ENCODE measurements at regions not wholly inside any gene's neighbourhood (a gene's known extent, or its start where the extent isn't known, plus 50 kb on each side); places are given as distances from the start of the nearest gene placed in this dataset.

DNA sequence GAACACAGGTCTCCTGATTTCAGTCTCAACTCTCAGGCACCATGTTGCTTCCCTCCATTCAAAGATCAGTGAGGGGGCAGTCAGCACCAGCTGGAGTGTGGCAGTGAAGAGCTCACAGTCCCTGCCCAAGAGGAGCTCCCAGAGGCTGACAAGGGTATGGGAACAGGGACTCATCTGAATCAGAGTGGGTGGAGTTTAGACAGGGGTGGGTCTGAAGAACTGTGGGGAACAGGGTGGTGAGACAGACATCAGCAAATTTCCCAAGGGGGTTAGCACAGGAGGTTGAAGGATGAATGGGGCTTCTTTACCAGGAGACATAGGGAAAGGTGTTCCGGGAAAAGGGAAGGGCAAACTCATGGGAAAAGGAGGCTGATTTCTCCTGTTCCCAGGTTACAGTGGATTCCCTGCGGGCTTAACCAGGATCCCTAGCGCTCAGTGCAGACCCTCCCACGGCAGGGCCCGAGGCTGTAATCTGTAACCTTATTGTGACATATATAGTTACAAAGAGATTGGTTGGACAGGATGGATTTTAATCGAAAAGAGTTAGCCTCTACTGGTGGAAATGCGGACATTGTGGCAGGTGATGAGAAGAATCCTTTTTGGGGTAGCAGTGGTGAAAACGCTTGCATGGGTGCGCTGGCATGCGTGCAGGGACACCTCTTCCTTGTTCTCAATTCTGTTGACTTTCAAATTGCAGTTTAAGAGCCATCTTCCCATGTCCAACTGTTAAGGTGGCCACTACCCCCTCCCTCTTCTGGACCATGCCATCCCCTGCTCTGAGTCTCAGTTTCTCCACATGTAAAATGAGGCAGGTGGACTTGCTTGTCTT, 160.3 kb downstream of the SMAD6 start:
- TF ChIP-seq CEBPB (IDR thresholded peaks at IDR 0.05) (no peak), TAF1 (IDR thresholded peaks at IDR 0.05; ENCODE audit: low read depth) (no peak), RAD21 (IDR thresholded peaks at IDR 0.05; ENCODE audit: low read depth) (no peak), ZBTB7A (IDR thresholded peaks at IDR 0.05; ENCODE audit: low read depth) (no peak), EGR1 (IDR thresholded peaks at IDR 0.05) (no peak), EP300 (IDR thresholded peaks at IDR 0.05; ENCODE audit: borderline replicate concordance) (no peak), NFIC (IDR thresholded peaks at IDR 0.05) (no peak), YY1 (IDR thresholded peaks at IDR 0.05; ENCODE audit: low read depth) (no peak)
- TF ChIP-seq, protein P1, sequence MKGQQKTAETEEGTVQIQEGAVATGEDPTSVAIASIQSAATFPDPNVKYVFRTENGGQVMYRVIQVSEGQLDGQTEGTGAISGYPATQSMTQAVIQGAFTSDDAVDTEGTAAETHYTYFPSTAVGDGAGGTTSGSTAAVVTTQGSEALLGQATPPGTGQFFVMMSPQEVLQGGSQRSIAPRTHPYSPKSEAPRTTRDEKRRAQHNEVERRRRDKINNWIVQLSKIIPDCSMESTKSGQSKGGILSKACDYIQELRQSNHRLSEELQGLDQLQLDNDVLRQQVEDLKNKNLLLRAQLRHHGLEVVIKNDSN (IDR thresholded peaks at IDR 0.05) = no peak
- TF ChIP-seq, protein P2, sequence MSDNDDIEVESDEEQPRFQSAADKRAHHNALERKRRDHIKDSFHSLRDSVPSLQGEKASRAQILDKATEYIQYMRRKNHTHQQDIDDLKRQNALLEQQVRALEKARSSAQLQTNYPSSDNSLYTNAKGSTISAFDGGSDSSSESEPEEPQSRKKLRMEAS (IDR thresholded peaks at IDR 0.05) = no peak
- TF ChIP-seq, protein P3, sequence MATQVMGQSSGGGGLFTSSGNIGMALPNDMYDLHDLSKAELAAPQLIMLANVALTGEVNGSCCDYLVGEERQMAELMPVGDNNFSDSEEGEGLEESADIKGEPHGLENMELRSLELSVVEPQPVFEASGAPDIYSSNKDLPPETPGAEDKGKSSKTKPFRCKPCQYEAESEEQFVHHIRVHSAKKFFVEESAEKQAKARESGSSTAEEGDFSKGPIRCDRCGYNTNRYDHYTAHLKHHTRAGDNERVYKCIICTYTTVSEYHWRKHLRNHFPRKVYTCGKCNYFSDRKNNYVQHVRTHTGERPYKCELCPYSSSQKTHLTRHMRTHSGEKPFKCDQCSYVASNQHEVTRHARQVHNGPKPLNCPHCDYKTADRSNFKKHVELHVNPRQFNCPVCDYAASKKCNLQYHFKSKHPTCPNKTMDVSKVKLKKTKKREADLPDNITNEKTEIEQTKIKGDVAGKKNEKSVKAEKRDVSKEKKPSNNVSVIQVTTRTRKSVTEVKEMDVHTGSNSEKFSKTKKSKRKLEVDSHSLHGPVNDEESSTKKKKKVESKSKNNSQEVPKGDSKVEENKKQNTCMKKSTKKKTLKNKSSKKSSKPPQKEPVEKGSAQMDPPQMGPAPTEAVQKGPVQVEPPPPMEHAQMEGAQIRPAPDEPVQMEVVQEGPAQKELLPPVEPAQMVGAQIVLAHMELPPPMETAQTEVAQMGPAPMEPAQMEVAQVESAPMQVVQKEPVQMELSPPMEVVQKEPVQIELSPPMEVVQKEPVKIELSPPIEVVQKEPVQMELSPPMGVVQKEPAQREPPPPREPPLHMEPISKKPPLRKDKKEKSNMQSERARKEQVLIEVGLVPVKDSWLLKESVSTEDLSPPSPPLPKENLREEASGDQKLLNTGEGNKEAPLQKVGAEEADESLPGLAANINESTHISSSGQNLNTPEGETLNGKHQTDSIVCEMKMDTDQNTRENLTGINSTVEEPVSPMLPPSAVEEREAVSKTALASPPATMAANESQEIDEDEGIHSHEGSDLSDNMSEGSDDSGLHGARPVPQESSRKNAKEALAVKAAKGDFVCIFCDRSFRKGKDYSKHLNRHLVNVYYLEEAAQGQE (IDR thresholded peaks at IDR 0.05; ENCODE audit: low read depth) = no peak
